Small intestine (tissue), 7 donors: ENCODE measurements at regions not wholly inside any gene's neighbourhood (a gene's known extent, or its start where the extent isn't known, plus 50 kb on each side); places are given as distances from the start of the nearest gene placed in this dataset.
"Not testable (repeated sequence)": the region's sequence is repeated elsewhere in the genome, so short reads cannot be mapped to it uniquely, and the experiment has no call there.

Source experiments
- DNase-seq, 2 donors: peaks; one replicate each; pipeline versions ENCODE4 v3.0.0 to v3.0.0-alpha.2; 2013
- FAIRE-seq: peaks from 2 replicates; lab custom pipeline; 2012; peaks lifted over from hg19 to GRCh38; lab: Jason Lieb, UNC
- H3K27ac ChIP-seq, 3 donors: one replicate each; pipeline ENCODE4 v1.5.1; 2013; ENCODE audit warnings: low read length in 2 of 3, mild to moderate bottlenecking in 2 of 3, control low read depth in 1 of 3, inconsistent platforms in 1 of 3, low read depth in 1 of 3, moderate library complexity in 1 of 3
- H3K27me3 ChIP-seq, 3 donors: one replicate each; pipeline ENCODE4 v1.6.1; 2013; ENCODE audit warnings: low read length in 3 of 3, inconsistent platforms in 1 of 3; ENCODE audit not compliant: control insufficient read depth in 3 of 3, insufficient read depth in 3 of 3
- H3K36me3 ChIP-seq, 3 donors: one replicate each; pipeline ENCODE4 v1.6.1; 2013; ENCODE audit warnings: low read length in 3 of 3, inconsistent platforms in 1 of 3, low read depth in 1 of 3, mild to moderate bottlenecking in 1 of 3, moderate library complexity in 1 of 3; ENCODE audit not compliant: control insufficient read depth in 3 of 3, insufficient read depth in 2 of 3
- H3K4me1 ChIP-seq, 3 donors: one replicate each; pipeline ENCODE4 v1.6.1; 2013; ENCODE audit warnings: low read length in 2 of 3, inconsistent platforms in 1 of 3, low read depth in 1 of 3, mild to moderate bottlenecking in 1 of 3, moderate library complexity in 1 of 3; ENCODE audit not compliant: control insufficient read depth in 3 of 3, insufficient read depth in 2 of 3
- H3K4me3 ChIP-seq, 3 donors: one replicate each; pipeline ENCODE4 v1.5.1; 2013; ENCODE audit warnings: low read length in 3 of 3, control low read depth in 1 of 3, inconsistent platforms in 1 of 3, low read depth in 1 of 3, mild to moderate bottlenecking in 1 of 3, moderate library complexity in 1 of 3
- H3K9me3 ChIP-seq, 2 donors: one replicate each; pipeline ENCODE4 v1.6.1; 2013; ENCODE audit warnings: low read depth in 1 of 2, low read length in 1 of 2; ENCODE audit not compliant: control insufficient read depth in 2 of 2, insufficient read depth in 1 of 2
- WGBS, 3 donors: extraction: QIAGEN DNeasy Blood & Tissue Kit; methylation state at CpG; one replicate each; pipeline ENCODE4 v1.1.7; 2013; 5-methylcytosine and 5-hydroxymethylcytosine counted together
- donor health status: healthy with polysubstance abuse.
- donor health status: control.
- donor health status: control.
- donor health status: Bipolar disorder and iron deficiency.
- donor health status: healthy.

DNA sequence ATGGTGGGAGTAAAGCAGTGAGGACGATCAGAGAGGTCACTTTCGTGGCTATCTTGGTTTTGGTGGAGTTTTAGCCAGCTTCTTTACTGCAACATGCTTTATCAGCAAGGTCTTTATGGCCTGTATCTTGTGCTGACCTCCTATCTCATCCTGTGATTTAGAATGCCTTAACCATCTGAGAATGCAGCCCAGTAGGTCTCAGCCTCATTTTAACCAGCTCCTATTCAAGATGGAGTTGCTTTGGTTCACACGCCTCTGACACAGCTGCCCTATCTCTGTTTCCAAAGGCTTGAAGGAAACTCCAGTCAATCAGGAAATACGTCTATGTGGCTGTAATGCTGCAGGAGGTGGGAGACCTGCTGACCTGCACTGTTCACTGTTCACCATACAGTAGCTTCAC, 146.1 kb upstream of the POGK start:
- Histone ChIP-seq H3K4me1 (no peaks in the 10 kb centered on the region), H3K36me3 (no peaks in the 10 kb centered on the region), H3K9me3 (no peaks in the 10 kb centered on the region), H3K27ac (no peak overlapping the region), H3K27me3 (no peaks in the 10 kb centered on the region), H3K4me3 (no peak overlapping the region)
- FAIRE-seq, result no peak
- 78 to 87% (median 81%) methylated on average over 4 of the region's 4 CpGs for WGBS, 3 donors
- DNase-seq, result no peak

DNA sequence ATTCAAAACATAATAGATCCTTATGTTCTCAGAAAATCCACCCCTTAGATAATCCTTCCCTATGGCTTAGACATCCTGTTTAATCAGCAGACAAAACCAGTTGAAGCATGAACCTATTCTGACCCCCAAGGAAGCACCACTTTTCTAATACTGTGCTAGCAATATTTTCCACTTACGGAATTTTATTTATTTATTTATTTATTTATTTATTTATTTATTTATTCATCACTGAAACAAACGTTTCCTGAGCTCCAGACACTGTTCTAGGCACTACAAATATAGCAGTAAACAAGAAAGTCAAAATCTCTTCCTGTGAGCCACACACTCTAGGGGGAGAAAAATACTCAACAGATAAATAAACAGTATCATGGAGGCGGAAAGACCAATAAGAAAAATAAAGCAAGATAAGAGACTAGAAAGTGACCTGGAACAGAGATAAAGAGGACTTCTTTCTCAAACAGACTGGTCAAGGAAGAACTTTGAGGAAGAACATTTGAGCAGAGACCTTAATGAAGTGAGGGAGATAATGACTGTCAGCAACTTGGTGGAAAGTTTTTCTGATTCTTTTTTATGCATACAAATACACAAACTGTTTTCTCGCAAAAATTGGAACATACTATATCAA, 145.5 kb upstream of the POGK start:
- Histone ChIP-seq H3K36me3 (no peaks in the 10 kb centered on the region), H3K4me1 (no peaks in the 10 kb centered on the region), H3K27me3 (no peaks in the 10 kb centered on the region), H3K4me3 (no peak overlapping the region), H3K9me3 (no peaks in the 10 kb centered on the region), H3K27ac (no peak overlapping the region)
- FAIRE-seq (no peak), DNase-seq (no peak)
- 54 to 65% (median 59%) methylated on average over 4 of the region's 4 CpGs for WGBS, 3 donors

DNA sequence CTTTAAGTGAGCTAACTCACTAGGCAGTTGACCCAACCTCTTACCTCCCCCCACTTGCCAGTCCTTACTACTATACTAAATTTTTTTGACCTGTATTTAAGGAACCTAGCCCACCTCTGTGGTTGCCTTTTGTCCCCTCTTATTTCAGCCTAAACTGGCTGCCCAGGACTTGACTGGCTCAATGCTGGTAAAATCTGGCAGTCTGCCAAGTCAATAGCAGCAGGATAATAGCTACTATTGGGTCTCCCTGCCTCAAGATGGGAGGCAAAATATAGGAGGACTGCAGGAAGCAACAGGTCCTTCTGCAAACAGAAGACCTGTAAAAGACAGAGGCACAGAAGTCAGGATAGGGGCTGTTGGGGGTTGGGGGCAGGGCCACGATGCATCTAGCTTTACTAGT, 144.2 kb upstream of the POGK start:
- DNase-seq, result no peak
- no peaks in the 10 kb centered on the region for H3K9me3 ChIP-seq
- H3K36me3 ChIP-seq, result no peaks in the 10 kb centered on the region
- H3K27ac ChIP-seq, result no peak overlapping the region
- H3K4me3 ChIP-seq, result no peak overlapping the region
- H3K4me1 ChIP-seq, result no peaks in the 10 kb centered on the region
- no peaks in the 10 kb centered on the region for H3K27me3 ChIP-seq
- no peak for FAIRE-seq
- 32 to 77% (median 56%) methylated on average over 1 of the region's 1 CpG for WGBS, 3 donors

DNA sequence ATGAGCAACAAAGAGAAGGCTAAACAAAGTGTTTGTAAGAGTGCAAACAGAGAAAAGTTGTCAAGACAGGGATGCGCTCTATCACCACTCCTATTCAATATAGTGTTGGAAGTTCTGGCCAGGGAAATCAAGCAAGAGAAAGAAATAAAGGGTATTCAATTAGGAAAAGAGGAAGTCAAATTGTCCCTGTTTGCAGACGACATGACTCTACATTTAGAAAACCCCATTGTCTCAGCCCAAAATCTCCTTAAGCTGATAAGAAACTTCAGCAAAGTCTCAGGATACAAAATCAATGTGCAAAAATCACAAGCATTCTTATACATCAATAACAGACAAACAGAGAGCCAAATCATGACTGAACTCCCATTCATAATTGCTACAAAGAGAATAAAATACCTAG, 143.4 kb upstream of the POGK start:
- H3K4me1 ChIP-seq, H3K27me3 ChIP-seq, H3K27ac ChIP-seq, H3K36me3 ChIP-seq, H3K4me3 ChIP-seq, H3K9me3 ChIP-seq, DNase-seq, FAIRE-seq: not testable (repeated sequence)
- WGBS, 3 donors, result 68 to 78% (median 70%) methylated on average over 2 of the region's 2 CpGs

DNA sequence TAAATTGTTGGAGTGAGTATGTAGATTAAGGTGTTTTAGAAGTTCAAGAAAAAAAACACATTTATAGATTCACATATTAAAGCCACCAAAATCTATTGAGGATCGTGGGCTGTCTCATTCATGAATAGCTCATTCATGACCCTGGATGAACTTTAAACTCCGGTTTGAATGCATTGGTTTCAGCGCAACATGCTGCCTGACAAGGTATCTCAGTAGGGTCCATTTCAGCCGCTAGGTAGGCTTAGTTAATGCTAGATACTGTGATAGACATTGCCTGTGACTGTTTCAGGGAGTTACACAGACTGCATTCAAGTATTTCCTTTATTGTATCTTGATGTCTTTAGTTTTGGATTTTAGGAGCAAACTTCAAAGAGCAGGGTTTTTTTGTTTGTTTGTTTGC, 140.5 kb upstream of the POGK start:
- FAIRE-seq, result no peak
- Histone ChIP-seq H3K4me3 (no peak overlapping the region), H3K27me3 (no peaks in the 10 kb centered on the region), H3K9me3 (no peaks in the 10 kb centered on the region), H3K4me1 (no peaks in the 10 kb centered on the region), H3K36me3 (no peaks in the 10 kb centered on the region), H3K27ac (no peak overlapping the region)
- no peak for DNase-seq
- WGBS, 3 donors, result 52 to 73% (median 64%) methylated on average over 4 of the region's 4 CpGs

DNA sequence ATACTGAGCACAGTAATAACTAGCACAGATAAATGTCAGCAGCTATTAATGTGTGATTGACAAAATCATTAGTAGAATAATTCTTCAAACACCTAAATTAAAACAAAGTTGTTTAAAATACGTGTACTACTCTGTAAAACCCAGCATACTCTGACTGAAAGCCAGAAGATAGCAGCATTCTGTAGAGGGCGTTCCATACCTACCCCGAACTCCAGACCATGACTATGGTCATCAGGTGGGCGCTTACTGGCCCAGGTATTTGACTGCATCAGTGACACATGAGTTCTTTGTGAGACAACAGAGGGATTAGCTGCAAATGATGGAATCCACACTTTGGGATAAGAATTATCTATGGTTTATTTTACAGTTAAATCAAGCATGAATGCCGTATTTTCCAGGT, 139.7 kb upstream of the POGK start:
- Histone ChIP-seq H3K4me1 (no peaks in the 10 kb centered on the region), H3K27ac (no peak overlapping the region), H3K9me3 (no peaks in the 10 kb centered on the region), H3K36me3 (no peaks in the 10 kb centered on the region), H3K27me3 (no peaks in the 10 kb centered on the region), H3K4me3 (no peak overlapping the region)
- 38 to 66% (median 65%) methylated on average over 5 of the region's 5 CpGs for WGBS, 3 donors
- DNase-seq, result no peak
- no peak for FAIRE-seq

DNA sequence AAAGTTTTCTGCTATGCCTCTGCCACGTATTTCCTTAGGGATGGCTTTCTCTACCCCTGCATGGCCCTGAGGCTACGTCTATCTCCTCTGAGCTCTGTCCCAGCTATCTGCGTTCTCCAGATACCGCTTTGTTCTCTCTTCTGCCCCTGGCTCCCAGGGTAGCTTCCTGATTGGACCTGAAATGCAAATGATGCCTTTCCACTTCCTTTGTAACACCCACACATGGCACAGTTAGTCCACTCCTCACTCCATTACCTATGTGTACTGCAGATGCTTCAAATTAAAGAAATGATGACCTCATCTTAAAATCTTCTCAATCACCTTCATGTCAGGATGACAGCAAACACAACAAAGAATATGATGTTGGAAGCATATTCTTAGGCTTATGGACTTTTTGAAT, 138.6 kb upstream of the POGK start:
- 60 to 73% (median 69%) methylated on average over 4 of the region's 4 CpGs for WGBS, 3 donors
- FAIRE-seq (no peak), DNase-seq (no peak)
- no peaks in the 10 kb centered on the region for H3K27me3 ChIP-seq
- H3K4me3 ChIP-seq, result no peak overlapping the region
- no peaks in the 10 kb centered on the region for H3K9me3 ChIP-seq
- H3K36me3 ChIP-seq, result no peaks in the 10 kb centered on the region
- H3K27ac ChIP-seq, result no peak overlapping the region
- H3K4me1 ChIP-seq, result no peaks in the 10 kb centered on the region

DNA sequence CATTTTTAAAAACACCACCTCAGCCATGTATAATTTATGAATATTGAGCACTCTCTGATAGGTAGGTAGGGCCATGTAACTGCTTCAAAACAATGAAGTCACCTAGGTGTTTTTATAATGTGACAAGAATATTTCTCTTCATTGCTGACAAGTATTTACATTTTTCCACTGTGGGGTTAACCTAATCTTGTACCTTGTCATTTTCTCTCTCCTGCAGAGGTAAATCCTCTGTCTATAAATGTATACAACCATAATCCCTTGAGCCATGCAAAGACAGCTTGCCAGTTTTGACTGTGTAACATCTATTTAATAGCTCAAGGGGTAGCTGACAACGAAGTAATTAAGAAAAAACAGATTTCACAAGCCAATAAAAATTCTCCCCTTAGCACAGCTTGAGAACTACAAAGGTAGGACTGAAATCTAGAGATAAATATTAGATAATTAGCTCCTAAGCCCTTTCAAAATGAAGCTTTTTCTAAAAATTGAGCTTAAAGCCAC, 137.6 kb upstream of the POGK start:
- H3K36me3 ChIP-seq, result no peaks in the 10 kb centered on the region
- H3K4me3 ChIP-seq, result no peak overlapping the region
- no peaks in the 10 kb centered on the region for H3K4me1 ChIP-seq
- H3K27ac ChIP-seq, result no peak overlapping the region
- H3K27me3 ChIP-seq, result no peaks in the 10 kb centered on the region
- WGBS, 3 donors, result 9 to 28% (median 21%) methylated on average over 1 of the region's 1 CpG
- FAIRE-seq (no peak), DNase-seq (no peak)
- H3K9me3 ChIP-seq, result no peaks in the 10 kb centered on the region

DNA sequence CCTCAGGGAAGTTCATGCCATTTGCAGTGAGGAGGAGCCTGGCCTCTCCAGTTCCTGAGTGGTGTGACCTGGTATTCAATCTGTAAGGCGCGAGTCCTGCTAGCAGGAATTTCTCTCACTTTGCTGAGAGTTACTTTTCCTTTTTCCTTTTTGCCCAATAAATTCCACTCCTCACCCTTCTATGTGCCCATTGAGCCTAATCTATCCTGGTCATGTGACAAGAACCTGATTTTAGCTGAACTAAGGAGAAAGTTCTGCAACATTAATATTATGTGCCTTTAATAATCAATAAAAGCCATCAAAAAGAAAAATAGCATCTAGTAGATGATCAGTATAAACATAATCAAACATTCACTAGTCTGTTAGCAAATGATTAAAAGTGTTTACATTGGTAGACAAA, 136.1 kb upstream of the POGK start:
- no peak for DNase-seq
- Histone ChIP-seq H3K36me3 (no peaks in the 10 kb centered on the region), H3K27me3 (no peaks in the 10 kb centered on the region), H3K9me3 (no peaks in the 10 kb centered on the region), H3K27ac (no peak overlapping the region), H3K4me1 (no peaks in the 10 kb centered on the region), H3K4me3 (no peak overlapping the region)
- WGBS, 3 donors, result 82 to 92% (median 89%) methylated on average over 2 of the region's 2 CpGs
- FAIRE-seq, result no peak
